Kidney epithelial cell (primary cell): ENCODE measurements at regions not wholly inside any gene's neighbourhood (a gene's known extent, or its start where the extent isn't known, plus 50 kb on each side); places are given as distances from the start of the nearest gene placed in this dataset.
A peak's percentile ranks its signal among the peaks of the same experiment; 100 is the strongest.

ENCODE experiments used
- DNase-seq: peaks from one replicate; pipeline ENCODE4 v3.0.0-alpha.2; 2010; ENCODE audit warnings: low read depth
- H3K27me3 ChIP-seq: 2 replicates; pipeline ENCODE4 v1.6.0; 2011; ENCODE audit warnings: low read length; ENCODE audit not compliant: control insufficient read depth, insufficient read depth
- H3K36me3 ChIP-seq: 2 replicates; pipeline ENCODE4 v1.5.1; 2011; ENCODE audit warnings: low read length; ENCODE audit not compliant: control insufficient read depth, insufficient read depth
- H3K4me3 ChIP-seq: 2 replicates; pipeline ENCODE4 v1.5.1; 2011; ENCODE audit warnings: low read depth, mild to moderate bottlenecking, control low read depth, low read length
- CTCF ChIP-seq: IDR thresholded peaks from 2 replicates; pipeline ENCODE4 v1.5.1; 2011; ENCODE audit warnings: mild to moderate bottlenecking, moderate library complexity, low read length, control low read depth, inconsistent platforms; ENCODE audit not compliant: insufficient read depth, poor library complexity, severe bottlenecking

DNA sequence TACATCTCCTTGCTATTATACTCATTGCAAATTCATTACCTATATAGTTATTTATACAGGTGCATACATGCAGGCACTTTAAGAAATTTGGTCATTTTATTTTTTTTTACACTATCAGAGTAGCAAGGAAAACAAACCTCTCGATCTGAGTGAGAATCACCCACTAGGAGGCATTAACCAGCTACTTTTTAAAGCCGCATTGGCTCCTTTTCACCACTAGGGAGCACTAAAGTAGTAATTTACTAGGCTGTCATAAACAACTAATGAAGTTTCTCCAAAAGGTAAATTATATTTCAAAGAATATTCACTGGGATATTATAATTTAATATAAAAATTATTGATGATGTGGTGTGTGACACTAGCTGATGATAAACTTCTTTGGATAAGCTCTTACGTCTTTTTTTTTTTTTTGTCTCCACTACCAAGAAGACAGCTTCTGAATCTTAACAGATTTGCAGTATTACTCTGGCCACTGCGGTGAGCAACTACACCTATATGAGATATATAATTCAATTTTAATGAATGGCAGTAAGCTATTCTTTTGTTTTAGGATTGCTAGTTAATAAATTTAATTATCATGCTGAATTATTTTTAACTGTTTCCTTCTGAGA lies 101.9 kb downstream of the NOL4 start:
- H3K36me3 ChIP-seq: no peaks in the 10 kb centered on the region
- TF ChIP-seq CTCF: peak; percentile 98
- DNase-seq: peak; percentile 9
- no peak overlapping the region for H3K4me3 ChIP-seq
- no peaks in the 10 kb centered on the region for H3K27me3 ChIP-seq

DNA sequence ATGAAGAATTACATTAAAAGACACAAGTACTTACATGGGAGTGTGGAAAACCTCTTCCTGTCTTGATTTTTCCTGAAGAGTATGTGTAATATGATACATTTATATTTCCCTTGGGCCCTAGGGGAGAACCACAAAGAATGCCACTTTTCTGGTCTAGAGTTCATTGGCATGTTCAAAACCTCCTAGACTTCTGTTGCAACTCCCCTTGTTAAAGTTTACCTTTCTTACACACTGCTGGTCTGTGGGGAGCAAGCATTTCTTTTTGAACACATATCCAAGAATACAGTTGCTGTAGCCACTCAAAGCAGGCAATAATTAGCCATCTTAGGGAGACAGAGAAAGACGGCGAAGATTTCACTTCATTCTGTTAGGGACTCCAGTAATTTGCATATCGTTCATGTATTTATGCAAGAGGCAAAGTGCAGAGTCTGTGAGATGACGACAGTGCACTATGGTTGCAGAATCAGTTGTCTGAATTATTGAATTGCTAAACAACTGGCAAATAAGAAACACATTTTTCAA lies 103.5 kb downstream of the NOL4 start:
- no peak for TF ChIP-seq CTCF
- DNase-seq: peak; percentile 70
- H3K36me3 ChIP-seq: no peaks in the 10 kb centered on the region
- no peak overlapping the region for H3K4me3 ChIP-seq
- H3K27me3 ChIP-seq: no peaks in the 10 kb centered on the region

DNA sequence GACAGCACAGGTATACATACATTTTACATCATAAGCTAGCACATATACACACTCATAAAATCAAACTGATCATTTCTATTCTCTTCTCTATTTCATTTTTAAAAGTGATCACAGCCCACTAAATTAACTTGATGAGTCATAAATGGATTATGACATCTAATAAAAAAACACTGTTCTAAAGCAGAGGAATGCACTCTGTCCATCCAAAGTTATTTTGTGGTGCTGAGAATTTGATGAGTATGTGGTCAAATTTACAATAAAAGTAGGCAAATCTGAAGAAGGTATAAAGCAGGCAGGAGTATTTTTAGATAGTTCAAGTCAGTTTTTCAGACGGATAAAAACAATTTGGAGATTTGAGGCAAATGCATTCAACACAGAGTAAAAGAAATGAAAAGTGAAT lies 104.4 kb downstream of the NOL4 start:
- no peak for DNase-seq
- no peaks in the 10 kb centered on the region for H3K36me3 ChIP-seq
- no peaks in the 10 kb centered on the region for H3K27me3 ChIP-seq
- no peak overlapping the region for H3K4me3 ChIP-seq
- no peak for TF ChIP-seq CTCF

DNA sequence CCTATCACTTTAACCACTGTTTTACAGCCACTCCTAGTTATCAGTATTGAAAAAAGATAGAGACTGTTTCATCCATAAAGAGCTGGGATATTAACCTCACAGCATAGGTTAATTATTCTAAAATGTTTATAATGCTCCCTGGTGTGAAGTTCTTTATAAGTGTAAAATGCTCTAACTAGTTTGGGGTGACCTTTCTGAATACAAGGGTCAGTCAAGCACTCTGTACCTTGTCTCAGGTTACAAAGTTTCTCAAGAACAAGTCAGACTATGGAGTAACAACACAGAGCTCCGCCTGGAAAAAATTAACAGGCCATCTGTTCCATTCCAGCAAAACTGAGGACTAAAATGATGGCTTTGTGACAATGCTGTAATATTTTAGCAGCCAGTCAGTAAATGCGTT lies 107.4 kb downstream of the NOL4 start:
- no peaks in the 10 kb centered on the region for H3K36me3 ChIP-seq
- no peaks in the 10 kb centered on the region for H3K27me3 ChIP-seq
- no peak for TF ChIP-seq CTCF
- no peak overlapping the region for H3K4me3 ChIP-seq
- no peak for DNase-seq

GRCh38 chr18:34115409-34116081 lies 109.2 kb downstream of the NOL4 start:
- H3K36me3 ChIP-seq: no peaks in the 10 kb centered on the region
- DNase-seq: no peak
- no peak for TF ChIP-seq CTCF
- no peaks in the 10 kb centered on the region for H3K27me3 ChIP-seq
- H3K4me3 ChIP-seq: no peak overlapping the region

DNA sequence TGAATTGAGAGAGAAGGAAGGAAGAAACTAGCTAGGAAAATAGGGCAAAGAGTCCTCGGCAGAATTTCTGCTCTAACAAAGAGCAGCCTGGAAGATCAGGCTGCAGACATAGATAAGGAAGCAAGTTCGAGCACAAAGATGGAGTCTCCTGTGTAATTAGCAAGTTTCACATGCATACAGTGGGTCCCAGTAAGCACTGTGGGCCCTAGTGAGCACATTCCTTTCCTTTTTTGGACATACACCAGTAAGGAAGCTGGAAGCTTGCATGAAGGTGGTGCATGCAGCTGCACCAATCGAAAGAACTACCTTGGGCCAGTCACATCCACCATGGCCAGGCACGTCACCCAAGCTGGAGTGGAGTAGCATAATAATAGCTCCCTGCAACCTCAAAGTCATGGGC lies 109.7 kb downstream of the NOL4 start:
- no peak for DNase-seq
- no peaks in the 10 kb centered on the region for H3K36me3 ChIP-seq

More for the DNA sequence above, 109.7 kb downstream of the NOL4 start:
- no peak for TF ChIP-seq CTCF
- H3K27me3 ChIP-seq: no peaks in the 10 kb centered on the region
- no peak overlapping the region for H3K4me3 ChIP-seq
